HG03159 (cell line): ENCODE measurements at regions not wholly inside any gene's neighbourhood (a gene's known extent, or its start where the extent isn't known, plus 50 kb on each side); places are given as distances from the start of the nearest gene placed in this dataset.

Experiments used
- ATAC-seq: cut with Tn5 transposase; IDR thresholded peaks from one replicate; pipeline ENCODE4 v1.9.1; 2021; ENCODE audit warnings: mild to moderate bottlenecking, moderate library complexity; ENCODE audit not compliant: unreplicated experiment

- ATAC-seq = peak; percentile 83
Observed at GRCh38 chr1:88399690-88400089, 284.4 kb upstream of the PKN2 start.

GRCh38 chr1:88401313-88401712 is 282.8 kb upstream of the PKN2 start:
- peak; percentile 93 for ATAC-seq

- ATAC-seq = no peak
Observed at GRCh38 chr1:88404582-88404981, 279.5 kb upstream of the PKN2 start.

- no peak for ATAC-seq
Observed at GRCh38 chr1:88407248-88407647, 276.8 kb upstream of the PKN2 start.

- no peak for ATAC-seq
Observed at GRCh38 chr1:88421997-88422396, 262.1 kb upstream of the PKN2 start.

- no peak for ATAC-seq
Observed at GRCh38 chr1:88433556-88433955, 250.5 kb upstream of the PKN2 start.

GRCh38 chr1:88434836-88435235 is 249.2 kb upstream of the PKN2 start:
- ATAC-seq = no peak

- no peak for ATAC-seq
Observed at GRCh38 chr1:88441022-88441421, 243.1 kb upstream of the PKN2 start.

- no peak for ATAC-seq
Observed at GRCh38 chr1:88451856-88452255, 232.2 kb upstream of the PKN2 start.

GRCh38 chr1:88453295-88453694 is 230.8 kb upstream of the PKN2 start:
- ATAC-seq = no peak

GRCh38 chr1:88454781-88455180 is 229.3 kb upstream of the PKN2 start:
- no peak for ATAC-seq

GRCh38 chr1:88455621-88456256 is 228.3 kb upstream of the PKN2 start:
- ATAC-seq = no peak

- no peak for ATAC-seq
Observed at GRCh38 chr1:88457197-88457596, 226.9 kb upstream of the PKN2 start.

GRCh38 chr1:88461007-88461406 is 223.1 kb upstream of the PKN2 start:
- no peak for ATAC-seq

GRCh38 chr1:88462096-88462487 is 222.0 kb upstream of the PKN2 start:
- no peak for ATAC-seq

GRCh38 chr1:88462488-88463261 is 221.4 kb upstream of the PKN2 start:
- ATAC-seq = no peak

- ATAC-seq = no peak
Observed at GRCh38 chr1:88463401-88463985, 220.6 kb upstream of the PKN2 start.

GRCh38 chr1:88466011-88466410 is 218.1 kb upstream of the PKN2 start:
- ATAC-seq = no peak

- no peak for ATAC-seq
Observed at GRCh38 chr1:88466899-88467580, 217.0 kb upstream of the PKN2 start.

GRCh38 chr1:88472298-88472697 is 211.8 kb upstream of the PKN2 start:
- ATAC-seq = no peak

GRCh38 chr1:88472714-88473113 is 211.4 kb upstream of the PKN2 start:
- no peak for ATAC-seq
